Loucy (cell line): ENCODE measurements at regions not wholly inside any gene's neighbourhood (a gene's known extent, or its start where the extent isn't known, plus 50 kb on each side); places are given as distances from the start of the nearest gene placed in this dataset.

Experiments
- EZH2phosphoT487 ChIP-seq: fragments of 200-600 bp; IDR thresholded peaks from 2 replicates; pipeline ENCODE4 v1.6.1; 2018; ENCODE audit warnings: antibody characterized with exemption, mild to moderate bottlenecking, moderate library complexity, borderline replicate concordance
- TF ChIP-seq, protein P1 (sequence below): fragments of 200-600 bp; sonication (generic); conservative IDR thresholded peaks from 2 replicates; pipeline ENCODE4 v1.5.1; 2014; ENCODE audit warnings: mild to moderate bottlenecking, antibody characterized with exemption, low read length

- TF ChIP-seq, protein P1, sequence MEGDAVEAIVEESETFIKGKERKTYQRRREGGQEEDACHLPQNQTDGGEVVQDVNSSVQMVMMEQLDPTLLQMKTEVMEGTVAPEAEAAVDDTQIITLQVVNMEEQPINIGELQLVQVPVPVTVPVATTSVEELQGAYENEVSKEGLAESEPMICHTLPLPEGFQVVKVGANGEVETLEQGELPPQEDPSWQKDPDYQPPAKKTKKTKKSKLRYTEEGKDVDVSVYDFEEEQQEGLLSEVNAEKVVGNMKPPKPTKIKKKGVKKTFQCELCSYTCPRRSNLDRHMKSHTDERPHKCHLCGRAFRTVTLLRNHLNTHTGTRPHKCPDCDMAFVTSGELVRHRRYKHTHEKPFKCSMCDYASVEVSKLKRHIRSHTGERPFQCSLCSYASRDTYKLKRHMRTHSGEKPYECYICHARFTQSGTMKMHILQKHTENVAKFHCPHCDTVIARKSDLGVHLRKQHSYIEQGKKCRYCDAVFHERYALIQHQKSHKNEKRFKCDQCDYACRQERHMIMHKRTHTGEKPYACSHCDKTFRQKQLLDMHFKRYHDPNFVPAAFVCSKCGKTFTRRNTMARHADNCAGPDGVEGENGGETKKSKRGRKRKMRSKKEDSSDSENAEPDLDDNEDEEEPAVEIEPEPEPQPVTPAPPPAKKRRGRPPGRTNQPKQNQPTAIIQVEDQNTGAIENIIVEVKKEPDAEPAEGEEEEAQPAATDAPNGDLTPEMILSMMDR: no peak
- no peak for TF ChIP-seq EZH2phosphoT487
Observed at GRCh38 chr5:5592541-5592940, 170.1 kb downstream of the ICE1 start.
